GM23338 (cell line): ENCODE measurements at regions not wholly inside any gene's neighbourhood (a gene's known extent, or its start where the extent isn't known, plus 50 kb on each side); places are given as distances from the start of the nearest gene placed in this dataset.

Experiments
- EZH2 ChIP-seq: fragments of 200-600 bp; sonication (generic); IDR thresholded peaks from one replicate; pipeline ENCODE4 v1.8.0; 2017; ENCODE audit warnings: antibody characterized with exemption, mild to moderate bottlenecking, low read depth; ENCODE audit not compliant: unreplicated experiment
- EZH2phosphoT487 ChIP-seq: fragments of 200-600 bp; sonication (generic); IDR thresholded peaks from one replicate; pipeline ENCODE4 v1.8.1; 2018; ENCODE audit warnings: antibody characterized with exemption; ENCODE audit not compliant: unreplicated experiment
- POLR2AphosphoS5 ChIP-seq: IDR thresholded peaks from 2 replicates; pipeline ENCODE4 v1.6.1; 2016; ENCODE audit warnings: antibody characterized with exemption, low read depth
- TF ChIP-seq, protein P1 (sequence below), 2 experiments: fragments of 200-600 bp in 1 of 2; sonication (generic) in 1 of 2; conservative IDR thresholded peaks; 2 replicates each; pipeline versions ENCODE4 v1.5.1 to v1.6.1; 2016 to 2017; ENCODE audit warnings: antibody characterized with exemption in 2 of 2, low read depth in 2 of 2, mild to moderate bottlenecking in 2 of 2, moderate library complexity in 1 of 2

DNA sequence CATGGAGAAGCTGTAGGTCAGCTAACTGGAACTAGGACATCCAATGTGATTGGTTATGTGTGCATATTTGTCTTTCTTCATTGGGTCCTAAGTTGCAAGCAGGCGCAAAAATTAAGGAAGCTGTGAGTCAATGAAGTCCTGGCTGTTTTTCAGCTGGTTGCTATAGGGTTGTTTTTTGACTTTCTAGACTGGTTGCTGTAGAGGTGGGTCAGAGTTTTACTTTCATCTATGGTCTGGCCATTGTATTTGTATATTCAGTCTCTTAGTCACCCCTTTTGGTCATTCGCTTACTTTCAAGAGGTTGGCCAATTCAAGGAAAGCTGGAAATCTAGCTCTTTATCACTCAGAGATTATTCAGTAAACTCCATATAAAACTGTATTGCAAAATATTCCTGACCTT is 62.0 kb upstream of the AMZ2 start:
- TF ChIP-seq, protein P1, sequence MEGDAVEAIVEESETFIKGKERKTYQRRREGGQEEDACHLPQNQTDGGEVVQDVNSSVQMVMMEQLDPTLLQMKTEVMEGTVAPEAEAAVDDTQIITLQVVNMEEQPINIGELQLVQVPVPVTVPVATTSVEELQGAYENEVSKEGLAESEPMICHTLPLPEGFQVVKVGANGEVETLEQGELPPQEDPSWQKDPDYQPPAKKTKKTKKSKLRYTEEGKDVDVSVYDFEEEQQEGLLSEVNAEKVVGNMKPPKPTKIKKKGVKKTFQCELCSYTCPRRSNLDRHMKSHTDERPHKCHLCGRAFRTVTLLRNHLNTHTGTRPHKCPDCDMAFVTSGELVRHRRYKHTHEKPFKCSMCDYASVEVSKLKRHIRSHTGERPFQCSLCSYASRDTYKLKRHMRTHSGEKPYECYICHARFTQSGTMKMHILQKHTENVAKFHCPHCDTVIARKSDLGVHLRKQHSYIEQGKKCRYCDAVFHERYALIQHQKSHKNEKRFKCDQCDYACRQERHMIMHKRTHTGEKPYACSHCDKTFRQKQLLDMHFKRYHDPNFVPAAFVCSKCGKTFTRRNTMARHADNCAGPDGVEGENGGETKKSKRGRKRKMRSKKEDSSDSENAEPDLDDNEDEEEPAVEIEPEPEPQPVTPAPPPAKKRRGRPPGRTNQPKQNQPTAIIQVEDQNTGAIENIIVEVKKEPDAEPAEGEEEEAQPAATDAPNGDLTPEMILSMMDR (conservative IDR thresholded peaks at IDR 0.05; ENCODE audit: low read depth in 2 of 2) = no peak
- TF ChIP-seq POLR2AphosphoS5 (no peak), EZH2 (no peak), EZH2phosphoT487 (no peak)
